Nephron (organoid): ENCODE measurements at regions not wholly inside any gene's neighbourhood (a gene's known extent, or its start where the extent isn't known, plus 50 kb on each side); places are given as distances from the start of the nearest gene placed in this dataset.

Source experiments
- H3K27ac Mint-ChIP-seq, 3 experiments: 2 replicates each; pipeline ENCODE4 v1.8.0; 2020; ENCODE audit warnings: mixed read lengths in 3 of 3, mild to moderate bottlenecking in 2 of 3, moderate library complexity in 1 of 3
- H3K27me3 Mint-ChIP-seq: 2 replicates; pipeline ENCODE4 v1.8.0; 2021; ENCODE audit warnings: low read depth, mild to moderate bottlenecking, moderate library complexity, mixed read lengths
- H3K36me3 Mint-ChIP-seq: 2 replicates; pipeline ENCODE4 v1.8.0; 2020; ENCODE audit warnings: low read depth, mixed read lengths
- H3K4me1 Mint-ChIP-seq: 2 replicates; pipeline ENCODE4 v1.8.0; 2020; ENCODE audit warnings: mixed read lengths
- H3K4me3 Mint-ChIP-seq, 3 experiments: 2 replicates each; pipeline ENCODE4 v1.8.0; 2020; ENCODE audit warnings: mild to moderate bottlenecking in 3 of 3, mixed read lengths in 3 of 3, moderate library complexity in 2 of 3
- H3K9me3 Mint-ChIP-seq: 2 replicates; pipeline ENCODE4 v1.8.0; 2020; ENCODE audit warnings: mixed read lengths
- CTCF ChIP-seq, 3 experiments: fragments of 200-600 bp; sonication (generic); IDR thresholded peaks; one replicate each; pipeline ENCODE4 v1.5.0; 2021; ENCODE audit warnings: antibody characterized with exemption in 3 of 3; ENCODE audit not compliant: unreplicated experiment in 3 of 3

- H3K27ac Mint-ChIP-seq, result peak overlapping the region; percentile 30 to 95 (median 64)
- peaks cover 5% of the 10 kb centered on the region for H3K36me3 Mint-ChIP-seq
- H3K27me3 Mint-ChIP-seq, result no peaks in the 10 kb centered on the region
- no peak overlapping the region for H3K4me3 Mint-ChIP-seq
- no peaks in the 10 kb centered on the region for H3K9me3 Mint-ChIP-seq
- no peak for TF ChIP-seq CTCF (IDR thresholded peaks at IDR 0.05; ENCODE audit: unreplicated experiment in 3 of 3)
- H3K4me1 Mint-ChIP-seq, result peaks cover 64% of the 10 kb centered on the region
Measured at GRCh38 chr2:39515273-39515896, 78.3 kb upstream of the MAP4K3 start.

GRCh38 chr2:39515897-39516346 lies 78.8 kb upstream of the MAP4K3 start:
- Mint-ChIP-seq H3K36me3 (peaks cover 9% of the 10 kb centered on the region), H3K27ac (peak overlapping the region; percentile 64 to 95 (median 93)), H3K4me3 (peak overlapping the region in 1 of 3 experiments; percentile 4), H3K9me3 (peaks cover 4% of the 10 kb centered on the region), H3K27me3 (no peaks in the 10 kb centered on the region), H3K4me1 (peaks cover 63% of the 10 kb centered on the region)
- TF ChIP-seq CTCF (IDR thresholded peaks at IDR 0.05; ENCODE audit: unreplicated experiment in 3 of 3), result no peak

GRCh38 chr2:39516347-39517101 lies 79.4 kb upstream of the MAP4K3 start:
- Mint-ChIP-seq H3K9me3 (peaks cover 9% of the 10 kb centered on the region), H3K27me3 (no peaks in the 10 kb centered on the region), H3K27ac (peak overlapping the region; percentile 64 to 95 (median 93)), H3K36me3 (peaks cover 15% of the 10 kb centered on the region), H3K4me3 (peak overlapping the region in 2 of 3 experiments; percentile 4 to 22), H3K4me1 (peaks cover 57% of the 10 kb centered on the region)
- peak in 2 of 3 experiments; percentile 19 to 27 for TF ChIP-seq CTCF (IDR thresholded peaks at IDR 0.05; ENCODE audit: unreplicated experiment in 3 of 3)

GRCh38 chr2:39517102-39517436 lies 80.0 kb upstream of the MAP4K3 start:
- no peaks in the 10 kb centered on the region for H3K27me3 Mint-ChIP-seq
- peaks cover 16% of the 10 kb centered on the region for H3K36me3 Mint-ChIP-seq
- peak overlapping the region in 2 of 3 experiments; percentile 93 to 95 for H3K27ac Mint-ChIP-seq
- H3K4me1 Mint-ChIP-seq, result peaks cover 52% of the 10 kb centered on the region
- H3K9me3 Mint-ChIP-seq, result peaks cover 9% of the 10 kb centered on the region
- H3K4me3 Mint-ChIP-seq, result no peak overlapping the region
- TF ChIP-seq CTCF (IDR thresholded peaks at IDR 0.05; ENCODE audit: unreplicated experiment in 3 of 3), result no peak

- H3K9me3 Mint-ChIP-seq, result peaks cover 15% of the 10 kb centered on the region
- peaks cover 22% of the 10 kb centered on the region for H3K36me3 Mint-ChIP-seq
- peaks cover 50% of the 10 kb centered on the region for H3K4me1 Mint-ChIP-seq
- peak overlapping the region in 2 of 3 experiments; percentile 93 to 95 for H3K27ac Mint-ChIP-seq
- H3K27me3 Mint-ChIP-seq, result no peaks in the 10 kb centered on the region
- no peak for TF ChIP-seq CTCF (IDR thresholded peaks at IDR 0.05; ENCODE audit: unreplicated experiment in 3 of 3)
- H3K4me3 Mint-ChIP-seq, result no peak overlapping the region
Measured at GRCh38 chr2:39517622-39518021, 80.5 kb upstream of the MAP4K3 start.
